ENCODE measurements at regions not wholly inside any gene's neighbourhood (a gene's known extent, or its start where the extent isn't known, plus 50 kb on each side); places are given as distances from the start of the nearest gene placed in this dataset.

- H4K20me1 ChIP-seq (ENCODE audit: insufficient read depth, low read length) = no peaks in the 10 kb centered on the region
- no peak overlapping the region for H3K4me2 ChIP-seq (ENCODE audit: low read depth, low read length)
- no peaks in the 10 kb centered on the region for H3K4me1 ChIP-seq (ENCODE audit: insufficient read depth, low read length)
- H3K27ac ChIP-seq (ENCODE audit: extremely low read length, insufficient read depth, low read length) = no peak overlapping the region
- H3K9me3 ChIP-seq (ENCODE audit: low read length) = peaks cover 57% of the 10 kb centered on the region
- CTCF ChIA-PET (ENCODE audit: low intra/inter-chr PET ratio, low total read pairs) = no interaction called here
- no peak overlapping the region for H2AFZ ChIP-seq (ENCODE audit: low read length)
- H3K36me3 ChIP-seq (replicated peaks in 1 of 2; ENCODE audit: control insufficient read depth in 1 of 2, insufficient read depth in 2 of 2, low read length in 2 of 2) = no peaks in the 10 kb centered on the region
- POLR2A ChIA-PET = no interaction called here
- in situ Hi-C loops (cut with HindIII; ENCODE audit: extremely low pct_ligation_motif_present, low pct_unique_long_range_greater_than_20kb) (no loop called here), intact Hi-C loops (cut with micrococcal nuclease; ENCODE audit: unreplicated experiment) (no loop called here)
- H3K27me3 ChIP-seq (ENCODE audit: control insufficient read depth in 1 of 2, insufficient read depth in 2 of 2, low read length in 2 of 2) = no peaks in the 10 kb centered on the region
- BruUV-seq (replicated peaks) = no TSS peak
- H3K9ac ChIP-seq (ENCODE audit: insufficient read depth, low read depth, low read length) = no peak overlapping the region
- FAIRE-seq (no peak), DNase-seq (ENCODE audit: low spot score) (no peak), ATAC-seq (no peak)
- no peak overlapping the region for H3K4me3 ChIP-seq (replicated peaks in 1 of 3; ENCODE audit: insufficient read depth in 1 of 3, low read depth in 2 of 3, low read length in 3 of 3)
- H3K79me2 ChIP-seq (ENCODE audit: insufficient read depth, low read length) = no peaks in the 10 kb centered on the region
- TF ChIP-seq ZNF256 (CRISPR knock-in tag; conservative IDR thresholded peaks at IDR 0.05) (no peak), ZUFSP (CRISPR knock-in tag; IDR thresholded peaks at IDR 0.05; ENCODE audit: borderline replicate concordance) (no peak), ZFP91 (CRISPR knock-in tag; IDR thresholded peaks at IDR 0.05; ENCODE audit: borderline replicate concordance) (no peak), TFAP4 (IDR thresholded peaks at IDR 0.05; ENCODE audit: borderline replicate concordance, low read depth) (no peak), TEAD2 (CRISPR knock-in tag; IDR thresholded peaks at IDR 0.05) (no peak), KLF6 (CRISPR knock-in tag; IDR thresholded peaks at IDR 0.05) (no peak), CEBPB (IDR thresholded peaks at IDR 0.05; ENCODE audit: borderline replicate concordance, low read depth, low read length) (peak; percentile 38; the same call in 1 of the 2 replicates), CEBPG (CRISPR knock-in tag; IDR thresholded peaks at IDR 0.05) (no peak), FLYWCH1 (CRISPR knock-in tag; IDR thresholded peaks at IDR 0.05) (no peak), ATF7 (IDR thresholded peaks at IDR 0.05) (0 out of 2 replicates have a peak, but pooled peaks have one; percentile 18), ATF7 (CRISPR knock-in tag; IDR thresholded peaks at IDR 0.05) (no peak), ZBTB1 (CRISPR knock-in tag; IDR thresholded peaks at IDR 0.05; ENCODE audit: borderline replicate concordance) (no peak), ZNF567 (CRISPR knock-in tag; IDR thresholded peaks at IDR 0.05; ENCODE audit: borderline replicate concordance) (no peak), MED8 (CRISPR knock-in tag; IDR thresholded peaks at IDR 0.05; ENCODE audit: insufficient replicate concordance) (no peak)
Measured at GRCh38 chr3:176058856-176059255, 1138.4 kb downstream of the TBL1XR1 start.
